CD14-positive monocyte (primary cell): ENCODE measurements at regions not wholly inside any gene's neighbourhood (a gene's known extent, or its start where the extent isn't known, plus 50 kb on each side); places are given as distances from the start of the nearest gene placed in this dataset.

Source experiments
- DNase-seq, 3 donors: peaks; one replicate each; pipeline ENCODE4 v3.0.0-alpha.2; 2011 to 2022
- H2AFZ ChIP-seq: 2 replicates; pipeline ENCODE4 v1.6.0; 2012; ENCODE audit warnings: mild to moderate bottlenecking, low read depth, low read length, inconsistent platforms; ENCODE audit not compliant: insufficient read depth, poor library complexity, severe bottlenecking
- H3K27ac ChIP-seq, 2 donors: 1 replicate in 1 of 2; 2 replicates in 1 of 2; pipeline ENCODE4 v1.5.1; 2012 to 2013; ENCODE audit warnings: low read length in 2 of 2, control low read depth in 1 of 2, inconsistent platforms in 1 of 2, low read depth in 1 of 2, mild to moderate bottlenecking in 1 of 2
- H3K27me3 ChIP-seq, 2 donors: one replicate each; pipeline versions ENCODE4 v1.6.0 to v1.6.1; 2011 to 2013; ENCODE audit warnings: low read length in 2 of 2; ENCODE audit not compliant: control insufficient read depth in 2 of 2, insufficient read depth in 2 of 2
- H3K36me3 ChIP-seq, 2 donors: replicated peaks in 1 of 2; 1 replicate in 1 of 2; 2 replicates in 1 of 2; pipeline versions ENCODE4 v1.5.1 to v1.6.1; 2012 to 2013; ENCODE audit warnings: low read length in 2 of 2, control low read depth in 1 of 2, inconsistent platforms in 1 of 2, mild to moderate bottlenecking in 1 of 2; ENCODE audit not compliant: insufficient read depth in 2 of 2, control insufficient read depth in 1 of 2
- H3K4me1 ChIP-seq, 2 donors: 1 replicate in 1 of 2; 2 replicates in 1 of 2; pipeline versions ENCODE4 v1.5.1 to v1.6.1; 2012 to 2013; ENCODE audit warnings: low read length in 2 of 2, control low read depth in 1 of 2, inconsistent platforms in 1 of 2, mild to moderate bottlenecking in 1 of 2, moderate library complexity in 1 of 2; ENCODE audit not compliant: insufficient read depth in 2 of 2, control insufficient read depth in 1 of 2
- H3K4me2 ChIP-seq: replicated peaks from 2 replicates; pipeline ENCODE3; 2012; ENCODE audit warnings: low read length, moderate library complexity, mild to moderate bottlenecking; ENCODE audit not compliant: poor library complexity, severe bottlenecking; ENCODE audit errors: extremely low read depth
- H3K4me3 ChIP-seq, 3 experiments: fragments of 200-600 bp in 1 of 3; sonication (generic) in 1 of 3; replicated peaks in 1 of 3; 1 replicate in 2 of 3; 2 replicates in 1 of 3; pipeline ENCODE4 v1.5.1; 2011 to 2013; ENCODE audit warnings: low read length in 3 of 3, mild to moderate bottlenecking in 3 of 3, control low read depth in 2 of 3, low read depth in 2 of 3, inconsistent platforms in 1 of 3, moderate library complexity in 1 of 3
- H3K79me2 ChIP-seq: 2 replicates; pipeline ENCODE4 v1.6.0; 2012; ENCODE audit warnings: mild to moderate bottlenecking, control low read depth, inconsistent platforms, low read length, moderate library complexity; ENCODE audit not compliant: insufficient read depth
- H3K9ac ChIP-seq: 2 replicates; pipeline ENCODE4 v1.6.0; 2017; ENCODE audit warnings: low read length, mild to moderate bottlenecking; ENCODE audit not compliant: insufficient read depth, poor library complexity, severe bottlenecking
- H3K9me3 ChIP-seq, 2 donors: replicated peaks in 1 of 2; 1 replicate in 1 of 2; 2 replicates in 1 of 2; pipeline versions ENCODE4 v1.5.1 to v1.6.1; 2012 to 2013; ENCODE audit warnings: low read length in 2 of 2, control low read depth in 1 of 2; ENCODE audit not compliant: control insufficient read depth in 1 of 2, insufficient read depth in 1 of 2
- H4K20me1 ChIP-seq: 2 replicates; pipeline ENCODE4 v1.6.0; 2012; ENCODE audit warnings: mild to moderate bottlenecking, low read length, control low read depth, moderate library complexity; ENCODE audit not compliant: insufficient read depth
- H3K27ac Mint-ChIP-seq, 7 donors: one replicate each; pipeline ENCODE4 v1.8.0; 2020; ENCODE audit warnings: mild to moderate bottlenecking in 7 of 7, mixed read lengths in 7 of 7, moderate library complexity in 6 of 7, inconsistent platforms in 2 of 7
- H3K27me3 Mint-ChIP-seq, 3 donors: one replicate each; pipeline ENCODE4 v1.8.0; 2021 to 2022; ENCODE audit warnings: low read depth in 3 of 3, mild to moderate bottlenecking in 3 of 3, mixed read lengths in 3 of 3, moderate library complexity in 3 of 3, inconsistent platforms in 1 of 3
- H3K36me3 Mint-ChIP-seq, 2 donors: one replicate each; pipeline ENCODE4 v1.8.0; 2020; ENCODE audit warnings: mixed read lengths in 2 of 2, inconsistent platforms in 1 of 2, mild to moderate bottlenecking in 1 of 2
- H3K4me1 Mint-ChIP-seq: one replicate; pipeline ENCODE4 v1.8.0; 2020; ENCODE audit warnings: mild to moderate bottlenecking, mixed read lengths
- H3K4me3 Mint-ChIP-seq, 2 donors: one replicate each; pipeline ENCODE4 v1.8.0; 2020; ENCODE audit warnings: mild to moderate bottlenecking in 2 of 2, mixed read lengths in 2 of 2, moderate library complexity in 1 of 2
- H3K9me3 Mint-ChIP-seq, 7 donors: one replicate each; pipeline ENCODE4 v1.8.0; 2020 to 2022; ENCODE audit warnings: mixed read lengths in 7 of 7, mild to moderate bottlenecking in 6 of 7, moderate library complexity in 6 of 7, inconsistent platforms in 2 of 7
- CTCF ChIP-seq: fragments of 200-600 bp; IDR thresholded peaks from one replicate; pipeline ENCODE4 v1.8.0; 2022; ENCODE audit warnings: antibody characterized with exemption, mild to moderate bottlenecking
- WGBS: methylation state at CpG from one replicate; pipeline ENCODE4 v1.1.5; 2013; ENCODE audit warnings: missing lambda C conversion rate; ENCODE audit not compliant: insufficient coverage; 5-methylcytosine and 5-hydroxymethylcytosine counted together
- intact Hi-C, 2 donors: fragments of 100-400 bp; cut with micrococcal nuclease; formaldehyde crosslinking; loops; one replicate each; pipeline versions ENCODE4 v1.15.0 to v1.15.1; 2023

GRCh38 chr12:41663598-41664265, 475.6 kb downstream of the PDZRN4 start:
- TF ChIP-seq CTCF, result no peak
- H3K9me3 Mint-ChIP-seq, result peaks cover 0 to 4% (median 1%) of the 10 kb centered on the region in 7 donors
- no peak overlapping the region for H3K4me3 Mint-ChIP-seq
- Histone ChIP-seq H3K79me2 (no peaks in the 10 kb centered on the region), H3K36me3 (no peaks in the 10 kb centered on the region), H3K27ac (no peak overlapping the region), H3K9me3 (no peaks in the 10 kb centered on the region), H3K4me2 (no peak overlapping the region), H2AFZ (no peak overlapping the region), H3K4me3 (no peak overlapping the region), H3K4me1 (no peaks in the 10 kb centered on the region), H3K27me3 (no peaks in the 10 kb centered on the region), H4K20me1 (no peaks in the 10 kb centered on the region), H3K9ac (no peak overlapping the region)
- no CpG with 5 or more reads among the region's 4 CpGs for WGBS
- no peaks in the 10 kb centered on the region for H3K4me1 Mint-ChIP-seq
- intact Hi-C loops, result no loop called here
- DNase-seq, result no peak
- H3K36me3 Mint-ChIP-seq, result no peaks in the 10 kb centered on the region
- peaks cover 0 to 3% (median 0%) of the 10 kb centered on the region in 3 donors for H3K27me3 Mint-ChIP-seq
- H3K27ac Mint-ChIP-seq, result no peak overlapping the region

GRCh38 chr12:41661141-41661765, 473.1 kb downstream of the PDZRN4 start:
- no peaks in the 10 kb centered on the region for H3K36me3 Mint-ChIP-seq
- H3K9me3 ChIP-seq, result no peaks in the 10 kb centered on the region
- H3K27me3 ChIP-seq, result no peaks in the 10 kb centered on the region
- no peak overlapping the region for H3K27ac ChIP-seq
- no peak overlapping the region for H3K4me3 ChIP-seq
- 100% methylated on average over 2 of the region's 4 CpGs for WGBS
- TF ChIP-seq CTCF, result no peak
- H3K4me1 Mint-ChIP-seq, result no peaks in the 10 kb centered on the region
- H3K4me1 ChIP-seq, result no peaks in the 10 kb centered on the region
- intact Hi-C loops, result no loop called here
- no peak overlapping the region for H3K4me2 ChIP-seq
- no peak overlapping the region for H3K9ac ChIP-seq
- no peak overlapping the region for H3K27ac Mint-ChIP-seq
- H3K9me3 Mint-ChIP-seq, result peaks cover 0 to 4% (median 0%) of the 10 kb centered on the region in 7 donors
- no peak overlapping the region for H3K4me3 Mint-ChIP-seq
- no peaks in the 10 kb centered on the region for H3K36me3 ChIP-seq
- H3K79me2 ChIP-seq, result no peaks in the 10 kb centered on the region
- DNase-seq, result no peak
- H3K27me3 Mint-ChIP-seq, result peaks cover 0 to 5% (median 0%) of the 10 kb centered on the region in 3 donors
- H4K20me1 ChIP-seq, result no peaks in the 10 kb centered on the region
- H2AFZ ChIP-seq, result no peak overlapping the region
